Uterus (tissue), 3 donors: ENCODE measurements at regions not wholly inside any gene's neighbourhood (a gene's known extent, or its start where the extent isn't known, plus 50 kb on each side); places are given as distances from the start of the nearest gene placed in this dataset.

Experiments
- DNase-seq, 2 donors: peaks; one replicate each; pipeline ENCODE4 v3.0.0-alpha.2; 2019 to 2020
- H3K27ac ChIP-seq, 2 donors: fragments of 200-600 bp; sonication (generic); 1 replicate in 1 of 2; 2 replicates in 1 of 2; pipeline ENCODE4 v1.5.1; 2016 to 2018
- H3K27me3 ChIP-seq, 2 donors: fragments of 200-600 bp; sonication (generic); one replicate each; pipeline ENCODE4 v1.5.1; 2018 to 2019; ENCODE audit warnings: control low read depth in 1 of 2
- H3K36me3 ChIP-seq, 2 donors: fragments of 200-600 bp; sonication (generic); one replicate each; pipeline ENCODE4 v1.5.1; 2019; ENCODE audit warnings: control low read depth in 1 of 2
- H3K4me1 ChIP-seq, 2 donors: fragments of 200-600 bp; sonication (generic); one replicate each; pipeline ENCODE4 v1.5.1; 2018 to 2019; ENCODE audit warnings: control low read depth in 1 of 2
- H3K4me3 ChIP-seq, 2 donors: fragments of 200-600 bp; sonication (generic); 1 replicate in 1 of 2; 2 replicates in 1 of 2; pipeline ENCODE4 v1.5.1; 2018 to 2019; ENCODE audit warnings: mild to moderate bottlenecking in 1 of 2
- H3K9me3 ChIP-seq, 2 donors: fragments of 200-600 bp; sonication (generic); one replicate each; pipeline ENCODE4 v1.5.1; 2019; ENCODE audit warnings: control low read depth in 1 of 2
- POLR2A ChIP-seq, 2 donors: fragments of 450-650 bp; IDR thresholded peaks; one replicate each; pipeline ENCODE4 v1.6.1; 2016; ENCODE audit warnings: antibody characterized with exemption in 2 of 2, mild to moderate bottlenecking in 1 of 2, moderate library complexity in 1 of 2
- intact Hi-C: fragments of 100-400 bp; cut with DNase I; formaldehyde crosslinking; loops from one replicate; pipeline ENCODE4 v1.15.1; 2023; ENCODE audit warnings: low total_unique reads
- TF ChIP-seq, protein P1 (sequence below), 4 experiments: fragments of 200-600 bp in 2 of 4; fragments of 450-650 bp in 2 of 4; sonication (generic) in 2 of 4; IDR thresholded peaks; one replicate each; pipeline ENCODE4 v1.5.1; 2016 to 2019; ENCODE audit warnings: antibody characterized with exemption in 4 of 4, mild to moderate bottlenecking in 2 of 4, moderate library complexity in 1 of 4
- donor health status: DM: yes; HTN: yes; CAD: no.

DNA sequence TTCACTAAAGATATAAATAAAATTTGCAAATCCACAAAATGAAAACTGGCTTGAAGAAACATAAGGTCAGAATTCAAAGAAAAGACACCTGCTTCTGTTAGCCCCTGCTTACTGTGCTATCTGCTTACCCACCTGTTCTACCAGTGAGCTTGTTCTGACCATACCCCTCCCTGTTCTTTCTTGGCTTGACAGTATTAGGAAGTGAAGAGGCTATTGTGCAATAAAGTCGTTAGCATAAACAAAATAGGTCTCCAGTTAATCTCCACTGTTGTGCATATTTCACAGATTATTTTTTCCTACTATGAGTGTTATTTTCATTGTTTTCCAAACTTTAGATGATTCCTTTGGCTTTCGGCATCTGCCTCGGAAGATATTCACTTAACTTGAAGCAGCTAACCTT, 322.1 kb downstream of the CCDC85A start:
- no peak for DNase-seq
- Histone ChIP-seq H3K27me3 (peaks cover 0 to 2% of the 10 kb centered on the region in 2 donors), H3K9me3 (no peaks in the 10 kb centered on the region), H3K4me1 (no peaks in the 10 kb centered on the region), H3K4me3 (no peak overlapping the region), H3K27ac (no peak overlapping the region), H3K36me3 (no peaks in the 10 kb centered on the region)
- no peak for TF ChIP-seq POLR2A (IDR thresholded peaks at IDR 0.05)
- TF ChIP-seq, protein P1, sequence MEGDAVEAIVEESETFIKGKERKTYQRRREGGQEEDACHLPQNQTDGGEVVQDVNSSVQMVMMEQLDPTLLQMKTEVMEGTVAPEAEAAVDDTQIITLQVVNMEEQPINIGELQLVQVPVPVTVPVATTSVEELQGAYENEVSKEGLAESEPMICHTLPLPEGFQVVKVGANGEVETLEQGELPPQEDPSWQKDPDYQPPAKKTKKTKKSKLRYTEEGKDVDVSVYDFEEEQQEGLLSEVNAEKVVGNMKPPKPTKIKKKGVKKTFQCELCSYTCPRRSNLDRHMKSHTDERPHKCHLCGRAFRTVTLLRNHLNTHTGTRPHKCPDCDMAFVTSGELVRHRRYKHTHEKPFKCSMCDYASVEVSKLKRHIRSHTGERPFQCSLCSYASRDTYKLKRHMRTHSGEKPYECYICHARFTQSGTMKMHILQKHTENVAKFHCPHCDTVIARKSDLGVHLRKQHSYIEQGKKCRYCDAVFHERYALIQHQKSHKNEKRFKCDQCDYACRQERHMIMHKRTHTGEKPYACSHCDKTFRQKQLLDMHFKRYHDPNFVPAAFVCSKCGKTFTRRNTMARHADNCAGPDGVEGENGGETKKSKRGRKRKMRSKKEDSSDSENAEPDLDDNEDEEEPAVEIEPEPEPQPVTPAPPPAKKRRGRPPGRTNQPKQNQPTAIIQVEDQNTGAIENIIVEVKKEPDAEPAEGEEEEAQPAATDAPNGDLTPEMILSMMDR (IDR thresholded peaks at IDR 0.05) = no peak
- intact Hi-C loops = no loop called here

DNA sequence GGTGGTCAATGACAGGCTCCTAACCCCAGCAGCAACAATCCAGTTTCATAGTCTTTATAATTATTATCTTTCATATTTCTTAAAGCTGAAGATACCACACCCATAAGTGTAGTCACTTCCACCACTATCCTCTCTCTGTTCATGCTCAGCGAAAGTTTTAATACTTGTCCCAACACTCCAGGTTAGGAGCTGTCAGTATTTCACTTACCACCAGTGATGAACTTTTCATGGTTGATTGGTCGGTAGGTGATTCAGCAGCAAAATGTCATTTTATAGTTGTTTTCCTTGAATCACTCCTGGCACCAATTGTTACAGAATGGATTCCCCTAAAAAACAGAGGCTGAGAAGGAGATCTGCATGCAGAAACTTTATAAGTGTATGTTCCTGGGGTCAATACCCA, 324.9 kb downstream of the CCDC85A start:
- intact Hi-C loops = no loop called here
- DNase-seq = no peak
- Histone ChIP-seq H3K27ac (no peak overlapping the region), H3K4me1 (no peaks in the 10 kb centered on the region), H3K36me3 (no peaks in the 10 kb centered on the region), H3K27me3 (no peaks in the 10 kb centered on the region), H3K4me3 (no peak overlapping the region), H3K9me3 (no peaks in the 10 kb centered on the region)
- TF ChIP-seq POLR2A (IDR thresholded peaks at IDR 0.05) = no peak
- TF ChIP-seq, protein P1 (IDR thresholded peaks at IDR 0.05) = no peak

DNA sequence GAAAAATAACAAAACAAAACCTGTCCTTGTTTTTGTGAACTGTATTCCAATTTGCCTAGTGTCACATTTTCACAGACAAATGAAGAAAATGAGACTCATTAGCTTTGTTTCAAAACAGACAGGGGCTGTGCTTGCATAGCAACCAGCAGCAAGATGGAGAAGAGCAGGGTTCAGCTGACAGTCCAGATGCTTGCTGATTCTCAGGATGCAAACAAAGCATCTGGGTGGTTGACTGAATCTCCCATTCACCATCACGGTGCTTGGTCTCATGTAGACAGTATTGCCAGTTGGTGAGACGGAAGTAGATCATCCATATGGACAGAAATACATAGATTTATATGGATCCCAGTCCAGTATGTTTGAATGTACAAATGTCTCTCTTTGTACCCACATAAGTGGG, 326.8 kb downstream of the CCDC85A start:
- no peak overlapping the region for H3K27ac ChIP-seq
- no peak for DNase-seq
- H3K27me3 ChIP-seq = no peaks in the 10 kb centered on the region
- no peaks in the 10 kb centered on the region for H3K4me1 ChIP-seq
- intact Hi-C loops = no loop called here
- TF ChIP-seq POLR2A (IDR thresholded peaks at IDR 0.05) = no peak
- TF ChIP-seq, protein P1 (IDR thresholded peaks at IDR 0.05) = no peak
- H3K9me3 ChIP-seq = no peaks in the 10 kb centered on the region
- no peaks in the 10 kb centered on the region for H3K36me3 ChIP-seq
- H3K4me3 ChIP-seq = no peak overlapping the region

DNA sequence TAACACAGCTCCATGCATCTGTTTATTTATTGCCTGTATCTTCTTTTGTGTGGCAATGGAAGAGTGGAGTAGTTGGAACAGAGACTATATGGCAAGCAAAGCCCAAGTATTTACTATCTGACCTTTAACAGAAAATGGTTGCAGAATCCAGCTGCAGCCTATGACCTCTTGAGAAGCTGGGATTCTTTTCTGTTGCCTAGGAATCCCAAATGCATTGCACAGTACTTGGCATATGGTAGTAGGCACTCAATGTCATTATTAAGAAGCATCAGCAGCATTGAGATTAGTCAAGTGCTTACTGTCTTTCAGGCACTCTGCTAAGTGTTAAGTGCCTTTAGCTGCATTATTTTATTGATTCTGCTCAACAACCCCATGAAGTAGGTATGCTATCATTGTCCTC, 331.6 kb downstream of the CCDC85A start:
- intact Hi-C loops = no loop called here
- no peaks in the 10 kb centered on the region for H3K36me3 ChIP-seq
- no peaks in the 10 kb centered on the region for H3K4me1 ChIP-seq
- no peak overlapping the region for H3K27ac ChIP-seq
- H3K27me3 ChIP-seq = no peaks in the 10 kb centered on the region
- TF ChIP-seq, protein P1 (IDR thresholded peaks at IDR 0.05) = no peak
- no peak for TF ChIP-seq POLR2A (IDR thresholded peaks at IDR 0.05)
- no peak for DNase-seq
- no peak overlapping the region for H3K4me3 ChIP-seq
- H3K9me3 ChIP-seq = no peaks in the 10 kb centered on the region

DNA sequence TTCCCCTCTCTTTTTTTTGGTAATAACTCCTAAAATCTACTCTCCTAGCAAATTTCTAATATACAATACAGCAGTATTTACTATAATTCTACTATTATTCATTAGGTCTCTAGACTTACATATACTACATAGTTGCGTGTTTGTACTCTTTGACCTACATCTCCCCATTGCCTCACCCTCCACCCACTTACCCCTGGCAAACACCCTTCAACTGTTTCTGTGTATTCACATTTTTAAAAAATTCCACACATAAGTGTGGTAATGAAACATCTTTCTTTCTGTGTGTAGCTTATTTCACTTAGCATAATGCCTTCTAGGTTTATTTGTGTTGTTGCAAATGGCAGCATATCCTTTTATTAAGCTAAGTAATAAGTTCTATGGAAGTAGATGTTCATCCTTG, 336.0 kb downstream of the CCDC85A start:
- Histone ChIP-seq H3K27me3 (no peaks in the 10 kb centered on the region), H3K27ac (no peak overlapping the region), H3K9me3 (no peaks in the 10 kb centered on the region), H3K4me3 (no peak overlapping the region), H3K36me3 (no peaks in the 10 kb centered on the region), H3K4me1 (no peaks in the 10 kb centered on the region)
- no peak for DNase-seq
- intact Hi-C loops = no loop called here
- no peak for TF ChIP-seq POLR2A (IDR thresholded peaks at IDR 0.05)
- TF ChIP-seq, protein P1 (IDR thresholded peaks at IDR 0.05) = no peak
